ENCODE measurements at regions not wholly inside any gene's neighbourhood (a gene's known extent, or its start where the extent isn't known, plus 50 kb on each side); places are given as distances from the start of the nearest gene placed in this dataset.
"Not testable (repeated sequence)": the region's sequence is repeated elsewhere in the genome, so short reads cannot be mapped to it uniquely, and the experiment has no call there.

- DNase-seq (ENCODE audit: low read depth): no peak
Measured at GRCh38 chrX:46366381-46367207, 178.6 kb downstream of the ZNF674 start.

- no peak for DNase-seq (ENCODE audit: low read depth)
Measured at GRCh38 chrX:46354481-46354880, 190.7 kb downstream of the ZNF674 start.

DNA sequence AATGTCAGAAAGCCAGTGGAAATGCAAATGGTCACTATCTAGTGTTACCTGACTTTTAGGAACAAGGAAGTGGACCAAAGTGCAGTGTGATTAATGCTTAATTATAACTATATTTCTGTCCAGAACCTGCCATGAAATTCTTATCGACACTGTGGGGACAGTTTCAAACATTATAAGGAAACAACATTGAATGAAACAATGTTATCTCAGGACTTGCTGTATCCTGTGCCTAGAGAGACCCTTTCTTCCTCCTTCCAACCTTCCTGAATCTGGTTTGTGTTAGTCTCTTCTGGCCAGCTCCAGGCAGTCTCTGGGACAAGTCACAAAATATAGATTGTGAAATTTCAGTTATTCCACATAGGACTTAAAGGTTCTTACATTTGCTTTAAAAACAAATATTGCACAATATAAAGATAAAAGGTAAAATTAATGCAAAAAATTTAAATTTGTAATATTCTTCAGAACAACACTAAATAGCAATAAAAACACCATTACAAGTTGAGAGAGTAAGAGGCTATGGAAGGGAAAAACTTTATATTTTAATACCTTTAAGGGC, 203.4 kb downstream of the ZNF674 start:
- no peak for DNase-seq (ENCODE audit: low read depth)

DNA sequence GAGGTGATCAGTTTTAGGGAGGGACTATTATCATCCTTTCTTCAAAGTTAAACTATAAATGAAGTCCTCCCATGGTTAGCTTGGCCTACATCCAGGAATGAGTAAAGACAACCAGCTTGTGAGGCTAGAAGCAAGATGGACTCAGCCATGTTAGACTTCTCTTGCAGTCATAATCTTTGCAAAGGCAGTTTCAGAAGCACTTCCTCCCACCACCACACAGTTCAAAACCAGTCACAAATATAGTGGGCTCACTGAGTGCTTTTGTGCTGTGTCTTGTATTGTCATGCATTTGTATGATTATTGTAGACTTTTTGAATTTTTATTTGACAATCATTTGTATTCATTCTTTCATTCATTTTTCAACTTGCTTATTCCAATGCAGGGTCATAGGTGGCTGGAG, 204.5 kb downstream of the ZNF674 start:
- no peak for DNase-seq (ENCODE audit: low read depth)

DNA sequence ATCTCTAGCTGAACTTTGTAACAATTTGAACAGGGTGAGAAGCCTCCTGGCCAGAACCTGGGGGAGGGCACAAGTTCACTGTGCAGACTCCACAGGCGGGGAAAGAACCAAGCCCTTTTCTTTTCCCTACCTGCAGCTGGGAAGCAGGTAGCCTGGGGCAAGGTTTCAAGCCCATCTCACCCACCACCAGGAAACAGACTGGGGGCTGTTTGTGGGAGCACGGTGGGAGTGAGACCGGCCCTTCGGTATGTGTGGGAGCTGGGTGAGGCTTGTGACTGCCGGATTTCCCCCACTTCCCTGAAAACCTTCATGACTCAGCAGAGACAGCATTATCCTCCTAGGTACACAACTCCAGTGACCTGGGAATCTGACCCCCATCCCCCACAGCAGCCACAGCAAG, 211.7 kb downstream of the ZNF674 start:
- DNase-seq (ENCODE audit: low read depth): no peak

- DNase-seq (ENCODE audit: low read depth): no peak
Measured at GRCh38 chrX:46330981-46331380, 214.2 kb downstream of the ZNF674 start.

DNA sequence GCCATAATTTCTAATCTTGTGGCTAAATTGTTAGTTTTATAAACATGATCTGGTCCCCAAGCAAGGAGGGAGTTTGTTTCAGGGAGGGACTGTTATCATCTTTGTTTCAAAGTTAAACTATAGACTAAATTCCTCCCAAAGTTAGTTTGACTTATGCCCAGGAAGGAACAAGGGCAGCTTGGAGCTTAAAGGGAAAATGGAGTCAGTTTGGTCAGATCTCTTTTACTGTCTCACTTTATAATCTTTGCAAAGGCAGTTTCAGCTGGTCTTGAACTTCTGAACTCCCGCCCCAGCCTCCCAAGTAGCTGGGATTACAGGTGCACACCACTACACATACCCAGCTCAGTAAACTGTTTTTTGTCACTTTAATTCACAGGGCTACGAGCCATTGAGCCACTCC, 214.7 kb downstream of the ZNF674 start:
- no peak for DNase-seq (ENCODE audit: low read depth)

DNA sequence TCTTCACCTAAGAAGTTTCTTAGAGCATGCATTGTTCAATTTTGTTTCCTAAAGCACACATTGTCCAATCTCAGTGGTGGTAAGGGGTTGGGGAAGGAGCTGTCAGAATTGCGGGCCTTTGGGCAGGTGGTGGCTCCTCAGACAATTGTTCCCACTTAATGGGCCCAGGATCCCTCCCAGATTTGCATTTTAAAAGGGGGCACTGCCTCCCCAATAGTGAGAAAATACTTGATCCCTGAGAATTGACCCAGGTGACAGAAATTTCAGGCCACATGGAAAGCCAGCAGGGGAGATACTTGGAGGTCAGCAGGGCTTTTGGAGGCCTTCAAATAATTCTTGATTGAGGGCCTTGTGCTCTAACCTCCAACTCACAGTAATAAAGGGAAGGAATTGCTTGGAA, 217.1 kb downstream of the ZNF674 start:
- DNase-seq (ENCODE audit: low read depth): no peak

GRCh38 chrX:46327566-46328115, 217.6 kb downstream of the ZNF674 start:
- peak; percentile 20 for DNase-seq (ENCODE audit: low read depth)

DNA sequence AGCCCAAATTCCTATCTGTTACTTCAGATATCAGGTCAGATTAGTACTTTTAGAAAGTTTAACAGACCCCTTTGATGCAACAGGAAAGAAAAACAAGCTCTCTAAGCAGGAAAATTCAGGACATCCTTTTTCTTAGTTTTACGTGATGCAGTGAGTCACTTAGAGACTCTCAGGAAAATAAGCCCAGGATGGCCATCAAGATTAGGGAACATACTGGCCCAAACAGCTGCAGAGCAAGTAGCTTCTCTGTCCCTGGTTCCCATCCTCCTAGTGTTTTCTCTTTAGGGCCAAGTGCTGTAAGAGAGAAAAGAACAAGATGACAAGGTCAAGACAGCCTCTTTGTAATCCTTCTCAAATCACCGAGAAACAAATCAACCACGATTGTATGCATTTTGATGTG, 219.1 kb downstream of the ZNF674 start:
- DNase-seq (ENCODE audit: low read depth): no peak

GRCh38 chrX:46325312-46325877, 219.8 kb downstream of the ZNF674 start:
- DNase-seq (ENCODE audit: low read depth): peak; percentile 40

GRCh38 chrX:46324166-46324565, 221.1 kb downstream of the ZNF674 start:
- no peak for DNase-seq (ENCODE audit: low read depth)

- not testable (repeated sequence) for DNase-seq (ENCODE audit: low read depth)
Measured at GRCh38 chrX:46322929-46323328, 222.3 kb downstream of the ZNF674 start.

- no peak for DNase-seq (ENCODE audit: low read depth)
Measured at GRCh38 chrX:46321676-46322075, 223.5 kb downstream of the ZNF674 start.

DNA sequence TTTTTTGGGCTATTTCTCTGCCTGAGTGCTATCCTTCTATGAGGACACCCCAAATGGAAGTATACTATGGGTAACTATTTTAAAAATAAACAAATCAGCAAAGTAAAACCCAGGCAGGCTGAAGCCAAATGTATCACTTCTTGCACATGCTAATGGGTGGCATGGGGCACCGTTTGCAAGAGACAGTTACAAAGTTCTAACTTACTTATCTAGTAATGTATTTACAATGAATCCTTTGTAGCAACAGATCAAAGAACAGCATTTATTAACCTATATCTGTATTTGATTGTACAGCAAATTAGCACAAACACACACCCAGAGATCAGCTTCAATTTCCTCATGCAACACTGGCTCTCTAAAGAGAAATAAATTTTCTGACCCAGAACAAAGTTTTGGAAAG, 225.5 kb downstream of the ZNF674 start:
- DNase-seq (ENCODE audit: low read depth): no peak

DNA sequence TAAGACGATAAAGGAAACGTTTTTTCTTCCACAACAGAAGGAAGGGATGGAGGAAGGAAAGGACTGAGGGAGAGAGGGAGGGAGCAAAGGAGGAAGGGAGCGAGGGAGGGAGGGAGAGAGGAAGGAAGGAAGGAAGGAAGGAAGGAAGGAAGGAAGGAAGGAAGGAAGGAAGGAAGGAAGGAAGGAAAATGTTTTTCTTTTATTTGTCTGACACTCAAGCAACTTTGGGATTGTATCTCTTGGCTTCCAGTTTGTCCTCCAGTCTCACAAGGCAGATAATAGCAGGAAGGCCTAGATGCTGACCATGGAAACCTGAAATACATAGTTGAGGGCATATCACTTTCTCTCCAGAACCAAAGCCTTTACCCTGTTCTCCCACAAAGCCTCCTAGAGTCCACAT, 226.7 kb downstream of the ZNF674 start:
- DNase-seq (ENCODE audit: low read depth): no peak

- DNase-seq (ENCODE audit: low read depth): no peak
Measured at GRCh38 chrX:46317163-46317562, 228.1 kb downstream of the ZNF674 start.

GRCh38 chrX:46311581-46312120, 233.6 kb downstream of the ZNF674 start:
- DNase-seq (ENCODE audit: low read depth): no peak

DNA sequence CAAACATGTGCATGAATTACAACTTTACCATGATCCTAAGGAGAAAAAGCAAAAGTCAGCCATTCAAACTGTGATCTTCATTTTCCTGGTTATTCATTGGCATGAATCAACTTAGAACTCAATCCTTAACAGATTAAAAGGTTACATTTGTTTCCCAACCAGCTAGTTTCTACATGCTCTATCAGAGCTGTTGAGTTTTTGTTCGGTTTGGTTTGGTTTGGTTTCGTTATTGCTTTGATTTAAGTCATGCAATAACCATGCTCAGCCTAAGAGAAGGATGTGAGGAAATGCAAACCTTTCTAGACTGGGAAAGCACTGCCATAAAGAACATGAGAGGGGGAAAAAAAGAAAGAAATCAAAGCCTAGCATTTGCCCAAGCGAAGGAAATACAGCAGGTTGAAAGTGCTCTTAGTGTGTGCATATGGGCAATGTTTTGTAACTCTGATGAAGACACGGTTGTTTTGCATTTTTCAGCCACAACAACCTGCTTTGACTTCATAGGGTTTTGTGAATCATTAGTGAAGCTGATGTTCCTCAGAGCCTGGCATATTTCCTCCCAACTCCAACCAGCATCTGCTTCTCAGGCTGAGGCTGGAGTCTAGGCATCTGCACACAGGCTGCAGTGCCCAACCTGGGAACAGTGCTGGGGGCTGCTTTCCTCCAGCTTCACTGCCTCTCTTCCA, 234.3 kb downstream of the ZNF674 start:
- no peak for DNase-seq (ENCODE audit: low read depth)

DNA sequence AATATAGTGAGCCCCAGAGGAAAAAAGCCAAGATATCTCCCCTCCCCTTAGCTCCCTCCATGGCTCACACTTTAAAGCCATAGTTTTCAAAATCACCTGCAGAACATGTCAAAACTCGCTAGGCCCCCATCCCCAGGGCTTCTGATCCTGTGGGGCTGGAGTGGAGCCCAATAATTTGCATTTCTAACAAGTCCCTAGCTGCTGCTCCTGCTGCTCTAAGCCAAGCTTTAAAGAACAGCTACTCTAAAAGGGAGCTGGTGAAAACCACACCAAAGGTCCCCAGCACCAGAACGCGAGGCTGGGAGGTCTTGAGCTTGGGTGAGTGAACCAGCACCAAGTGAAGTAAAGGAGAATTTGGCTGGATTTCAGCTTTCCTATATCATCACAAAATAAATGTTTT, 237.1 kb downstream of the ZNF674 start:
- no peak for DNase-seq (ENCODE audit: low read depth)

DNA sequence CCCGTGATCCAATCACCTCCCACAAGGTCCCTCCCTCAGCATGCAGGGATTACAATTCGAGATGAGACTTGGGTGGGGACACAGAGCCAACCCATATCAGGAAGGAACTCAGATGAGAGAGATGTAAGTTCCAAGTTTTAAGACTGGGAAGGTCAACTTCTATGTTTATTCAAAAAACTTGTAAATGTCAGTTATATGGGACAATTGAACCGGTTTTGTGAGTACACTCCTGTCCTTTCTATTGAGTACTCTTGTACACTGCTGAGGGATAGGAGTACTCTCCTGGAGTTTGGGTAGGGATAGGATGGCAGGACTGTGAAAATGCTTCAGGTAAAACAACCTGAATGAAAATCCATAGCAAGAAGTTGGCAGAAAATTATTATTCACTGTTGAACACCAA, 239.1 kb downstream of the ZNF674 start:
- no peak for DNase-seq (ENCODE audit: low read depth)

DNA sequence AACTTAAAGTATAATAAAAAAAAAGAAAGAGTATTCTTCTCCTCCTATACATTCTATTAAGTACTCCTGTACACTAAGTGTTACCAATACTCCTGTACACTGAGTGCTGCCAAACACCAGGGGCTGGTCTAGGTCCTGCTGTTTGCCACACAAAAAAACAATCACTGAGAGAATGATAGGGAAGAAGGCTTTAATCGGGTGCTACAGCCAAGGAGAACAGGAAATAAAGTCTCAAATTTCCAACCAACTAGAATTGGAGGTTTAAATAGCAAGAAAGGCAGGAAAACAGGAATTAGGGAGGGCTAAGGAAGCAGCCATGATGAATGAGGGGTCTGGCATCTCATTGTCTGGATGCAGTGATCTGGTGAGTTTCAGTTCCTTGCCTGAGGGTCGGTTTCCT, 239.8 kb downstream of the ZNF674 start:
- DNase-seq (ENCODE audit: low read depth): no peak

All from HS-5 (cell line).